Muscle layer of duodenum (tissue), 2 donors: ENCODE measurements at regions not wholly inside any gene's neighbourhood (a gene's known extent, or its start where the extent isn't known, plus 50 kb on each side); places are given as distances from the start of the nearest gene placed in this dataset.

Source experiments
- H3K27ac ChIP-seq: one replicate; pipeline ENCODE4 v1.7.0; 2013; ENCODE audit warnings: mild to moderate bottlenecking, low read length
- H3K27me3 ChIP-seq: one replicate; pipeline ENCODE4 v1.7.0; 2013; ENCODE audit warnings: low read depth, mild to moderate bottlenecking, control low read depth, low read length
- H3K36me3 ChIP-seq, 2 donors: one replicate each; pipeline ENCODE4 v1.7.0; 2013; ENCODE audit warnings: low read length in 2 of 2, control low read depth in 1 of 2, mild to moderate bottlenecking in 1 of 2; ENCODE audit not compliant: insufficient read depth in 2 of 2, control insufficient read depth in 1 of 2
- H3K4me1 ChIP-seq, 2 donors: one replicate each; pipeline ENCODE4 v1.7.0; 2013; ENCODE audit warnings: low read length in 2 of 2, mild to moderate bottlenecking in 2 of 2, control low read depth in 1 of 2, moderate library complexity in 1 of 2; ENCODE audit not compliant: insufficient read depth in 2 of 2, control insufficient read depth in 1 of 2
- H3K4me3 ChIP-seq, 2 donors: one replicate each; pipeline ENCODE4 v1.7.0; 2013; ENCODE audit warnings: low read length in 2 of 2, low read depth in 1 of 2, mild to moderate bottlenecking in 1 of 2
- H3K9me3 ChIP-seq, 2 donors: one replicate each; pipeline ENCODE4 v1.7.0; 2013; ENCODE audit warnings: low read length in 2 of 2, control low read depth in 1 of 2, mild to moderate bottlenecking in 1 of 2; ENCODE audit not compliant: control insufficient read depth in 1 of 2
- donor health status: healthy.

DNA sequence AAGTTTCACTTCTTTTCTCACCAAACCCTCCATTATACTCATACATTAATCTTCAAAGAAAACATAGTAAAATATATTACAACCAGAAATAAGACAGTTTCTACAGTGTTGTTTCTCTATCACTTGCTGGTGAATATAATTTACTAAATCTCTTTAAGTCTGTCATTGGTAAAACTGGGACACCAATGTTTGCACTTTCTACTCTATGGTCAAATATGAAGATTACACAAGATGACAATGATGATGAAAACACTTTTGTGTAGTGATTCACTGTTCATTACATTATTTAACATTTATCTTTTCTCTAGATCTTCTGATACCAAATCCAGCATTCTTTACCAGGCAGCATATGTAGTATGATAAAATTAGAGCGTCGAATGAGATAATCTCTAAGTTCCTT is 459.1 kb downstream of the DMAC1 start:
- Histone ChIP-seq H3K4me1 (peaks cover 0 to 9% of the 10 kb centered on the region in 2 donors), H3K27ac (no peak overlapping the region), H3K4me3 (no peak overlapping the region), H3K27me3 (no peaks in the 10 kb centered on the region), H3K36me3 (no peaks in the 10 kb centered on the region), H3K9me3 (no peaks in the 10 kb centered on the region)

GRCh38 chr9:7338586-7339281 is 460.8 kb downstream of the DMAC1 start:
- H3K36me3 ChIP-seq, result no peaks in the 10 kb centered on the region
- H3K4me3 ChIP-seq, result no peak overlapping the region
- no peaks in the 10 kb centered on the region for H3K27me3 ChIP-seq
- no peaks in the 10 kb centered on the region for H3K9me3 ChIP-seq
- H3K27ac ChIP-seq, result no peak overlapping the region
- H3K4me1 ChIP-seq, result peaks cover 0 to 9% of the 10 kb centered on the region in 2 donors

DNA sequence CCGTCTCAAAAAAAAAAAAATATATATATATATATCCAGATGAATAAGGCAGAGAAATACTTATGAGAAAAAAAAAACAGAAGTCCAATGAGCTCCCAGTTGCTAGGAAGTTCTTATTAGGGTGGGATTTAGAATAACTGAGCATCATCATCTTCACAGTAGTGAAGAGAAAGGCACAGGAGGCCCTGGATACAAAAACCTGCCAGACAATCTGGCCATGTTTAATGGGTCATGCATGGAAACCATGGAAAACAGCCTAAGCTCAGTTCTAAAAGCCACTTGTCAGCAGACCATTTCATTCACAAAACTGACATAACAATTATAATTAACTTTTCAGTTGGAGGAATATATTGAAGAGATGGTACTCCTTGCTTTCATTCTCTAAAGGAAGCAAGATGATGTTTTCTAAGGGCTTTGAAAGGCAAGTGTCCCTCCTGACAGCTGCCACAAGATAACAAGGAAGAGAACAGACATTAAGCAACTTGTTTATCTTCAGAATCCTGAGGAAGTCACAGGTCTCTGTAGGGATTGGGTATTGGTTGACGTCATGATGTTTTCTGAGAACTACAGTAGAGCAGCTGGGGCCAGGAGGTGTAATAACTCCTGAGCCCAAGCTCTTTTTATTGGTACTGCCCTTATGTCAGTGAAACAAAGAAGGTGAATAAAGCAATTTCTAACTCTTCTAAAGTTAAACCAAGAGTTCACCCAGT is 463.1 kb downstream of the DMAC1 start:
- Histone ChIP-seq H3K27ac (no peak overlapping the region), H3K36me3 (no peaks in the 10 kb centered on the region), H3K9me3 (no peaks in the 10 kb centered on the region), H3K27me3 (no peaks in the 10 kb centered on the region), H3K4me3 (no peak overlapping the region), H3K4me1 (no peaks in the 10 kb centered on the region)

DNA sequence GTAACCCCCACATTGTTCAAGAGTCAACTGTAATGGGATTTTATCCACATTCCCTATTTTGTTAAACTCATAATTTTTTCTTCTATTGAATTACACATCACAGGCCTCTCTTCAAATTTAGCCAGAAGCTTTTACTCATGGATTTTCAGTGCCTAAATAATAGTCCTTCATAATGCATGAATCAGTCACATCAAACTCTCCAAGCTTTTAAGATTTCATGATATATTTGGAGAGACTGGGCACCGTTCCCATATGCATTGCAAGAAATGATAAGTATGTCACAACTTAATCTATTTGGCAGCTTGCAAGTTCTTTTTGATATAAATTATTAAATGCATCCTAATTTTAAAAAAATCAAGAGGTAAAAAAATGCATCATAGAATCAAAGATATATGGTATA is 465.9 kb downstream of the DMAC1 start:
- H3K4me1 ChIP-seq, result no peaks in the 10 kb centered on the region
- H3K36me3 ChIP-seq, result no peaks in the 10 kb centered on the region
- no peaks in the 10 kb centered on the region for H3K9me3 ChIP-seq
- H3K4me3 ChIP-seq, result no peak overlapping the region
- no peaks in the 10 kb centered on the region for H3K27me3 ChIP-seq
- no peak overlapping the region for H3K27ac ChIP-seq

DNA sequence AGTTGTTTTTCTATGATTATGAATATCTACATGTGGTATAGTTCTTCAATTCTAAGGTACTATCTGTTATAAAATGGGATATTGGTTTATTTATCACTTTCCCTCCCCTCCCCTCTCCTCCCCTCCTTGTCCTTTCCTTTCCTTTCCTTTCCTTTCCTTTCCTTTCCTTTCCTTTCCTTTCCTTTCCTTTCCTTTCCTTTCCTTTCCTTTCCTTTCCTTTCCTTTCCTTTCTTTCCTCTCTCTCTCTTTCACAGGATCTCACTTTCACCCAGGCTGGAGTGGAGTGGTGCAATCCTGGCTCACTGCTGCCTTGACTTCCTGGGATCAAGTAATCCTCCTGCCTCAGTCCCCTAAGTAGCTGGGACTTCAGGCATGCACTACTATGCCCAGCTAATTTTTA is 466.8 kb downstream of the DMAC1 start:
- Histone ChIP-seq H3K27me3 (no peaks in the 10 kb centered on the region), H3K4me3 (no peak overlapping the region), H3K4me1 (no peaks in the 10 kb centered on the region), H3K27ac (no peak overlapping the region), H3K36me3 (no peaks in the 10 kb centered on the region), H3K9me3 (peaks cover 0 to 3% of the 10 kb centered on the region in 2 donors)

GRCh38 chr9:7328453-7328852 is 471.1 kb downstream of the DMAC1 start:
- Histone ChIP-seq H3K27me3 (no peaks in the 10 kb centered on the region), H3K9me3 (peaks cover 0 to 3% of the 10 kb centered on the region in 2 donors), H3K27ac (no peak overlapping the region), H3K36me3 (no peaks in the 10 kb centered on the region), H3K4me1 (no peaks in the 10 kb centered on the region), H3K4me3 (no peak overlapping the region)

- Histone ChIP-seq H3K9me3 (peaks cover 0 to 3% of the 10 kb centered on the region in 2 donors), H3K4me3 (no peak overlapping the region), H3K4me1 (no peaks in the 10 kb centered on the region), H3K36me3 (no peaks in the 10 kb centered on the region), H3K27me3 (no peaks in the 10 kb centered on the region), H3K27ac (no peak overlapping the region)
Measured at GRCh38 chr9:7325995-7326394, 473.6 kb downstream of the DMAC1 start.

- H3K4me1 ChIP-seq, result no peaks in the 10 kb centered on the region
- H3K9me3 ChIP-seq, result peaks cover 0 to 3% of the 10 kb centered on the region in 2 donors
- H3K27me3 ChIP-seq, result no peaks in the 10 kb centered on the region
- H3K4me3 ChIP-seq, result no peak overlapping the region
- H3K27ac ChIP-seq, result no peak overlapping the region
- H3K36me3 ChIP-seq, result no peaks in the 10 kb centered on the region
Measured at GRCh38 chr9:7324152-7324598, 475.4 kb downstream of the DMAC1 start.

DNA sequence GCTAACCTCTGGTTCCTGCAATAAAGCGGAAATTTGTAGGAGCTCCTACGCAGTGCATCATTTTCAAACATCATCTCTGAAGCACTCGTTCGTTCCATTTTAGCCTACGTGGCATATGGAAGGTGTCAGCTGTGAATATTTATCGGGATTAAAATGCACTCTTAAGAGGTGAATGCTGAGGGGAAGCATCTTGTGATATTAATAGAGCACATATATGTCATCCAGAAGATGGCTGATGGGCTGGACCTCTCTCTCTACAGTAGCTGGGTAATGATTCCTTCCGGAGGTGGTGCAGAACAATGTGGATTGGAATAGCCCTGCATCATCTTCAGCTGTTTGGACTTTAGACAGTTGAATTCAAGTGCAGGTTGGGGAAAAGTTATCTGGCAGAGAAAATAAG is 478.7 kb downstream of the DMAC1 start:
- H3K36me3 ChIP-seq, result no peaks in the 10 kb centered on the region
- no peaks in the 10 kb centered on the region for H3K27me3 ChIP-seq
- H3K9me3 ChIP-seq, result no peaks in the 10 kb centered on the region
- no peak overlapping the region for H3K4me3 ChIP-seq
- H3K27ac ChIP-seq, result no peak overlapping the region
- H3K4me1 ChIP-seq, result peaks cover 0 to 7% of the 10 kb centered on the region in 2 donors

DNA sequence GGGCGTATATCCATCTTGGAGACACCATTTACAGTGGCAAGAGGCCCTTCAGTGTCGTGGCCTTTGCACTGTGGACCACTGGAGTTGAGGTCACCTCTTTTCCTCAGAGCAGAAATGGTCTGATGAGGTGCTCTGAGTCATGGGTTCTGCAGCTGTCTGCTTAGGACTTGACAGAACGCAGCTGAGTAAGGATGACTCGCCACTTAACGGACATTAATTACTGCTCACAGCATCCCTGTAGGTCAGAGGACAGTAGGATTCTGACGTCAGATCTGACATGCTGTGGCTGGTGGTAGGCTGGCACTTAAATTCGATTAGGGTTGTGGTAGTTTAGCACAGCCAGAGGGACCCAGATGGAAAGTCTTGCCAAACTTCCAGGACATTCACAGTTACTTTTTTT is 479.4 kb downstream of the DMAC1 start:
- no peaks in the 10 kb centered on the region for H3K27me3 ChIP-seq
- no peak overlapping the region for H3K27ac ChIP-seq
- no peaks in the 10 kb centered on the region for H3K9me3 ChIP-seq
- peaks cover 0 to 7% of the 10 kb centered on the region in 2 donors for H3K4me1 ChIP-seq
- H3K36me3 ChIP-seq, result no peaks in the 10 kb centered on the region
- H3K4me3 ChIP-seq, result no peak overlapping the region

GRCh38 chr9:7318920-7319319 is 480.7 kb downstream of the DMAC1 start:
- Histone ChIP-seq H3K36me3 (no peaks in the 10 kb centered on the region), H3K4me1 (peaks cover 0 to 7% of the 10 kb centered on the region in 2 donors), H3K27ac (no peak overlapping the region), H3K27me3 (no peaks in the 10 kb centered on the region), H3K4me3 (no peak overlapping the region), H3K9me3 (no peaks in the 10 kb centered on the region)
